GM23248 (cell line): ENCODE measurements at regions not wholly inside any gene's neighbourhood (a gene's known extent, or its start where the extent isn't known, plus 50 kb on each side); places are given as distances from the start of the nearest gene placed in this dataset.

ENCODE experiments used
- DNase-seq: peaks from one replicate; pipeline ENCODE4 v3.0.0-alpha.2; 2015
- H2AFZ ChIP-seq: fragments of 200-600 bp; sonication (generic); 2 replicates; pipeline ENCODE4 v1.6.1; 2016; ENCODE audit warnings: antibody characterized with exemption
- H3F3A ChIP-seq: fragments of 200-600 bp; sonication (generic); 2 replicates; pipeline ENCODE4 v1.6.1; 2016; ENCODE audit warnings: mild to moderate bottlenecking, antibody characterized with exemption, mixed run types; ENCODE audit not compliant: insufficient read depth
- H3K27ac ChIP-seq: fragments of 200-600 bp; sonication (generic); 2 replicates; pipeline ENCODE4 v1.5.1; 2016; ENCODE audit warnings: mild to moderate bottlenecking
- H3K27me3 ChIP-seq: fragments of 200-600 bp; sonication (generic); replicated peaks from 2 replicates; pipeline ENCODE4 v1.6.1; 2016; ENCODE audit warnings: mild to moderate bottlenecking; ENCODE audit not compliant: insufficient read depth
- H3K36me3 ChIP-seq: fragments of 200-600 bp; sonication (generic); 2 replicates; pipeline ENCODE4 v1.6.1; 2016; ENCODE audit warnings: low read depth, mild to moderate bottlenecking
- H3K4me1 ChIP-seq: fragments of 200-600 bp; sonication (generic); 2 replicates; pipeline ENCODE4 v1.6.1; 2016; ENCODE audit warnings: mild to moderate bottlenecking; ENCODE audit not compliant: insufficient read depth
- H3K4me2 ChIP-seq: fragments of 200-600 bp; sonication (generic); one replicate; pipeline ENCODE4 v1.6.1; 2016; ENCODE audit warnings: mild to moderate bottlenecking; ENCODE audit not compliant: unreplicated experiment
- H3K4me3 ChIP-seq: fragments of 200-600 bp; sonication (generic); 2 replicates; pipeline ENCODE4 v1.5.1; 2016; ENCODE audit warnings: mild to moderate bottlenecking
- H3K79me2 ChIP-seq: fragments of 200-600 bp; sonication (generic); 2 replicates; pipeline ENCODE4 v1.6.1; 2016; ENCODE audit warnings: mild to moderate bottlenecking; ENCODE audit not compliant: insufficient read depth
- H3K9ac ChIP-seq: fragments of 200-600 bp; sonication (generic); 2 replicates; pipeline ENCODE4 v1.6.1; 2016; ENCODE audit warnings: mild to moderate bottlenecking
- H3K9me2 ChIP-seq: fragments of 200-600 bp; sonication (generic); 2 replicates; pipeline ENCODE4 v1.6.1; 2016; ENCODE audit warnings: mixed run types, mild to moderate bottlenecking, moderate library complexity; ENCODE audit not compliant: insufficient read depth
- H3K9me3 ChIP-seq: fragments of 200-600 bp; sonication (generic); one replicate; pipeline ENCODE4 v1.6.1; 2017; ENCODE audit warnings: low read depth
- H4K20me1 ChIP-seq: fragments of 200-600 bp; sonication (generic); 2 replicates; pipeline ENCODE4 v1.6.0; 2016; ENCODE audit not compliant: insufficient read depth
- EZH2 ChIP-seq: fragments of 200-600 bp; sonication (generic); IDR thresholded peaks from 2 replicates; pipeline ENCODE4 v1.6.1; 2018; ENCODE audit warnings: antibody characterized with exemption, mild to moderate bottlenecking; ENCODE audit not compliant: insufficient read depth, poor library complexity, severe bottlenecking
- EZH2phosphoT487 ChIP-seq: fragments of 200-600 bp; sonication (generic); IDR thresholded peaks from 2 replicates; pipeline ENCODE4 v1.6.1; 2018; ENCODE audit warnings: antibody characterized with exemption, moderate library complexity, mild to moderate bottlenecking, low read depth; ENCODE audit not compliant: insufficient read depth
- WGBS, 2 experiments: methylation state at CpG; one replicate each; pipeline ENCODE4 v1.1.6; 2015 to 2017; ENCODE audit warnings: low lambda C conversion rate in 2 of 2, low coverage in 1 of 2; ENCODE audit errors: missing lambda C conversion rate in 2 of 2; 5-methylcytosine and 5-hydroxymethylcytosine counted together
- in situ Hi-C: fragments of 300-500 bp; cut with MboI; formaldehyde crosslinking; loops from 2 replicates; pipeline ENCODE4 v1.15.0; 2020

GRCh38 chr2:6518361-6518760, 347.3 kb downstream of the CMPK2 start:
- WGBS, 2 experiments: 0 to 9% methylated on average over 1 of the region's 1 CpG
- Histone ChIP-seq H3K27me3 (no peaks in the 10 kb centered on the region; the same call in 1 of the 2 replicates), H3K36me3 (no peaks in the 10 kb centered on the region), H3K9me3 (peaks cover 4% of the 10 kb centered on the region), H2AFZ (no peak overlapping the region), H4K20me1 (no peaks in the 10 kb centered on the region), H3K4me3 (no peak overlapping the region), H3K9me2 (no peaks in the 10 kb centered on the region), H3F3A (no peaks in the 10 kb centered on the region), H3K27ac (no peak overlapping the region), H3K4me1 (no peaks in the 10 kb centered on the region), H3K4me2 (no peak overlapping the region), H3K9ac (no peak overlapping the region), H3K79me2 (no peaks in the 10 kb centered on the region)
- no peak for DNase-seq
- in situ Hi-C loops: no loop called here
- TF ChIP-seq EZH2phosphoT487 (no peak), EZH2 (no peak)

DNA sequence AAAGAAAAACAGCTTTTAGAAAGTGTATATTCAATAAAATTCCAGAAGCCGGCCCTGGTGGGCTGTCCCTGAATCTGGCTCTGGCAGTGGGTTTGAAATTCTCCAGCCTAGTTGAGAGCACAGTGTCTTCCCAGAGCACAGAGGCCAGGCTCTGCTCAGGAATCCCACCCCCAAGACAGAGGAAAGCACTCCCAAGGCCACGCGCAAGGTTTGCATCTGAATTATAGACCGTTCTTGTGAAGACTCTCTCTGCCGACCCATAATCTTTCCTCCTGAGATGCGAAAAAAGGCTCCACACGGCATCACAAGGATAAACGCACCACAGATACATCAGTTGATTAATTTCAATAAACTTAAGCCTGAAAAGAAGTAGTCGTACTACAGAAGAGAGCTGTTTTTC, 342.2 kb downstream of the CMPK2 start:
- Histone ChIP-seq H3K9me2 (no peaks in the 10 kb centered on the region), H4K20me1 (no peaks in the 10 kb centered on the region), H3K4me1 (no peaks in the 10 kb centered on the region), H2AFZ (no peak overlapping the region), H3K36me3 (no peaks in the 10 kb centered on the region), H3K79me2 (no peaks in the 10 kb centered on the region), H3K4me2 (no peak overlapping the region), H3K4me3 (no peak overlapping the region), H3K27ac (no peak overlapping the region), H3K27me3 (no peaks in the 10 kb centered on the region; the same call in 1 of the 2 replicates), H3K9me3 (no peaks in the 10 kb centered on the region), H3K9ac (no peak overlapping the region), H3F3A (no peaks in the 10 kb centered on the region)
- DNase-seq: no peak
- in situ Hi-C loops: no loop called here
- 48 to 54% methylated on average over 9 of the region's 9 CpGs for WGBS, 2 experiments
- TF ChIP-seq EZH2phosphoT487 (no peak), EZH2 (no peak)

GRCh38 chr2:6524691-6525474, 340.8 kb downstream of the CMPK2 start:
- no peaks in the 10 kb centered on the region for H4K20me1 ChIP-seq
- H3K9me3 ChIP-seq: no peaks in the 10 kb centered on the region
- no peaks in the 10 kb centered on the region for H3K36me3 ChIP-seq
- no peaks in the 10 kb centered on the region for H3F3A ChIP-seq
- no peak overlapping the region for H3K9ac ChIP-seq
- no peak for DNase-seq
- no peak overlapping the region for H3K4me2 ChIP-seq
- H2AFZ ChIP-seq: no peak overlapping the region
- no peaks in the 10 kb centered on the region; the same call in 1 of the 2 replicates for H3K27me3 ChIP-seq
- in situ Hi-C loops: no loop called here
- H3K79me2 ChIP-seq: no peaks in the 10 kb centered on the region
- TF ChIP-seq EZH2phosphoT487 (no peak), EZH2 (no peak)
- 14 to 20% methylated on average over 13 of the region's 13 CpGs for WGBS, 2 experiments
- no peak overlapping the region for H3K4me3 ChIP-seq
- H3K27ac ChIP-seq: no peak overlapping the region
- no peaks in the 10 kb centered on the region for H3K9me2 ChIP-seq
- no peaks in the 10 kb centered on the region for H3K4me1 ChIP-seq

- H3K27ac ChIP-seq: no peak overlapping the region
- H3K9me3 ChIP-seq: no peaks in the 10 kb centered on the region
- no peak overlapping the region for H3K9ac ChIP-seq
- H2AFZ ChIP-seq: no peak overlapping the region
- no peaks in the 10 kb centered on the region for H3K4me1 ChIP-seq
- WGBS, 2 experiments: 34 to 39% methylated on average over 6 of the region's 6 CpGs
- H3F3A ChIP-seq: no peaks in the 10 kb centered on the region
- no peak for DNase-seq
- TF ChIP-seq EZH2: no peak
- no peak for TF ChIP-seq EZH2phosphoT487
- H3K4me2 ChIP-seq: no peak overlapping the region
- H3K36me3 ChIP-seq: no peaks in the 10 kb centered on the region
- no peaks in the 10 kb centered on the region for H4K20me1 ChIP-seq
- H3K4me3 ChIP-seq: no peak overlapping the region
- in situ Hi-C loops: no loop called here
- no peaks in the 10 kb centered on the region; the same call in 1 of the 2 replicates for H3K27me3 ChIP-seq
- H3K79me2 ChIP-seq: no peaks in the 10 kb centered on the region
- no peaks in the 10 kb centered on the region for H3K9me2 ChIP-seq
Observed at GRCh38 chr2:6525475-6525964, 340.2 kb downstream of the CMPK2 start.
